ENCODE measurements at regions not wholly inside any gene's neighbourhood (a gene's known extent, or its start where the extent isn't known, plus 50 kb on each side); places are given as distances from the start of the nearest gene placed in this dataset.

DNA sequence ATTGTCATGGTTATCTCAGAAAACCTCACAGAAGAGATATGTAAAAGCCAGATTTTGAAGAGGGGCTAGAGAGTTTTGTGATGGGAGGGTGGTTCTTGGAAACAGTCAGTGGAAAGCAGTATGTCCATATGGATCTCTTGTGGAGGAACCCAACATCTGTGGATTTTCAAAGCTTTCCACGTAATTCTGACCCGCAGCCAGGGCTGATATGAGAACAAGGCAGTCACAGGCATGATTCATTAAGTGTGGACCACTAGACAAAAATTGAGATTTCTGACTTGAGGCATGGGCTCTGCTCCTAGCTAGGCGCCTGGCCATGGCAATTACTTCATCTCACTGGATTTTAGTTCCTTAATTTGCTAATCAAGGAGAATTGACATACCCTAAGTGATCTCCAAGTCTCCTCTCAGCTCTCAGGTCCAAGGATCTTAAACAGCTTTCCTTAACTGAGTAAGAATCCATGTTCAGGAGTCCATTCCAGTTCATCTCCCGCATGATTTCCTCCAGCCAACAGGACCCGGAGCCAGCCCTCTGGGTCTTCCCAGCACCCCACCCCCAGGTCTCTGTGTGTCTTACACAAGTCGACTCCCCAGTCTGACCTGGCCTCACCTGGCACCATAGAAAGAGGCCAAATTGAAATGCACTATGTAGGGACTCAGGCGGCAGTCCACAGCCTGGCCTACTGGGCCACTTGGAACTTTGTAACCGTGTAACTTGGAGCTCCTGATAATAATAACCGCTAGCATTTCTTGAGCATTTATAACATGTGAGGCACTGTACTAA, 176.3 kb upstream of the PARP11 start:
- no peak for DNase-seq (ENCODE audit: low read depth)
- H3K4me3 ChIP-seq (ENCODE audit: low read depth, low read length) = no peak overlapping the region
- TF ChIP-seq, protein P1, sequence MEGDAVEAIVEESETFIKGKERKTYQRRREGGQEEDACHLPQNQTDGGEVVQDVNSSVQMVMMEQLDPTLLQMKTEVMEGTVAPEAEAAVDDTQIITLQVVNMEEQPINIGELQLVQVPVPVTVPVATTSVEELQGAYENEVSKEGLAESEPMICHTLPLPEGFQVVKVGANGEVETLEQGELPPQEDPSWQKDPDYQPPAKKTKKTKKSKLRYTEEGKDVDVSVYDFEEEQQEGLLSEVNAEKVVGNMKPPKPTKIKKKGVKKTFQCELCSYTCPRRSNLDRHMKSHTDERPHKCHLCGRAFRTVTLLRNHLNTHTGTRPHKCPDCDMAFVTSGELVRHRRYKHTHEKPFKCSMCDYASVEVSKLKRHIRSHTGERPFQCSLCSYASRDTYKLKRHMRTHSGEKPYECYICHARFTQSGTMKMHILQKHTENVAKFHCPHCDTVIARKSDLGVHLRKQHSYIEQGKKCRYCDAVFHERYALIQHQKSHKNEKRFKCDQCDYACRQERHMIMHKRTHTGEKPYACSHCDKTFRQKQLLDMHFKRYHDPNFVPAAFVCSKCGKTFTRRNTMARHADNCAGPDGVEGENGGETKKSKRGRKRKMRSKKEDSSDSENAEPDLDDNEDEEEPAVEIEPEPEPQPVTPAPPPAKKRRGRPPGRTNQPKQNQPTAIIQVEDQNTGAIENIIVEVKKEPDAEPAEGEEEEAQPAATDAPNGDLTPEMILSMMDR (IDR thresholded peaks at IDR 0.05; ENCODE audit: insufficient read depth, low read length) = no peak

DNA sequence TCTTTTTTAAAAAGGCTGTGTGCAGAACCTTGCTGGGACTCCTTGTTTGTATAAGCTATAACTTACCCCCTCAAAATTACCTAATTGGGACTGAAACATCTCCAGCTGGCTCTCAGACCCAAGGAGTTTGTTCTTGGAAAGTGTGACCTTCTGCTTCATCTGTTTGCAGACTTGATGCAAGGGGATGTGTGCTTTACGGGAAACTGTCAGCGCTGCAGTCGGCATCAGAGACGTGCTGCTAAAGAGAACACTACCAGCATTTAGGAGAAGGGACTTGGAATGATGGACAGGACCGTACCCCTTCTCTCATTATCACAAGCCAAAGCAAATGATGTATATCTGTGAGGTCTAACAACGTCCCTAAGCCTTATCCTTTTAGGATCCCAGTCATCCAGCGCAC, 174.2 kb upstream of the PARP11 start:
- DNase-seq (ENCODE audit: low read depth) = no peak
- TF ChIP-seq, protein P1 (IDR thresholded peaks at IDR 0.05; ENCODE audit: insufficient read depth, low read length) = no peak

GRCh38 chr12:4046495-4046840, 173.3 kb upstream of the PARP11 start:
- no peak for DNase-seq (ENCODE audit: low read depth)
- TF ChIP-seq, protein P1 (IDR thresholded peaks at IDR 0.05; ENCODE audit: insufficient read depth, low read length) = no peak
- H3K4me3 ChIP-seq (ENCODE audit: low read depth, low read length) = no peak overlapping the region

More for the DNA sequence above, 174.2 kb upstream of the PARP11 start:
- H3K4me3 ChIP-seq (ENCODE audit: low read depth, low read length) = no peak overlapping the region

DNA sequence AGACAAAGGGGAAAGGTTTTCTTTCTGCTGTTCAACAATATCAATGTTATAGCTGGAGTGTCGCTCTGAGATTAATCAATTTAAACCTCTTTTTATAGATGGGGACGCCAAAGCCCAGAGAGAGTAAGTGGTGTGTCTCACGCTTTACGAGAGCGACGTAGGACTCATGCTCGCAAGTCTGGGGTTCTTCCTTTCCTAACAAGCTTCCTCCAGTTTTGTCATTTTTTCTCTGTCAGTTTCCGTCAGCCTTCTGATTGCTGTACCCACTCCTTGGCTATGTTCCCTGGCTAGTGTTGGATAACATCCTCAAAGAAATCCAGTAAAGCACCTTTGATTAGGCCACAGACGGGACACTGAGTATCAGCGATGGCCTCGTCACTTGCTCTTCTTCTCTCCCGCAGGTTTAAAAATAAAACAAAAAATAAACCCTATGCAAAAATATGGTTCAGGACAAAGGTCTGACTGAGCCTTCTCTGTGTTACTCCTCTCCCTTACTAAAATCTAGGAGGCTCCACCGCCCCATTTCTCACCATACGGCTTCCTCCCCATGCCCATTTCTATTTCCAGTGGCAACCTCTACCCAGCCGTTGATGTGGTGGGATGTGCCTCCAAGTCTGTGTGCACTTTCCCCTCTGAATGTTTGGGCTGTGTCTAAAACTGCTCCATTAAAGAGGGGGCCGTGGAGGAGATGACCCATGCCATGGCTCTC, 172.7 kb upstream of the PARP11 start:
- TF ChIP-seq, protein P1 (IDR thresholded peaks at IDR 0.05; ENCODE audit: insufficient read depth, low read length) = no peak
- no peak overlapping the region for H3K4me3 ChIP-seq (ENCODE audit: low read depth, low read length)
- no peak for DNase-seq (ENCODE audit: low read depth)

DNA sequence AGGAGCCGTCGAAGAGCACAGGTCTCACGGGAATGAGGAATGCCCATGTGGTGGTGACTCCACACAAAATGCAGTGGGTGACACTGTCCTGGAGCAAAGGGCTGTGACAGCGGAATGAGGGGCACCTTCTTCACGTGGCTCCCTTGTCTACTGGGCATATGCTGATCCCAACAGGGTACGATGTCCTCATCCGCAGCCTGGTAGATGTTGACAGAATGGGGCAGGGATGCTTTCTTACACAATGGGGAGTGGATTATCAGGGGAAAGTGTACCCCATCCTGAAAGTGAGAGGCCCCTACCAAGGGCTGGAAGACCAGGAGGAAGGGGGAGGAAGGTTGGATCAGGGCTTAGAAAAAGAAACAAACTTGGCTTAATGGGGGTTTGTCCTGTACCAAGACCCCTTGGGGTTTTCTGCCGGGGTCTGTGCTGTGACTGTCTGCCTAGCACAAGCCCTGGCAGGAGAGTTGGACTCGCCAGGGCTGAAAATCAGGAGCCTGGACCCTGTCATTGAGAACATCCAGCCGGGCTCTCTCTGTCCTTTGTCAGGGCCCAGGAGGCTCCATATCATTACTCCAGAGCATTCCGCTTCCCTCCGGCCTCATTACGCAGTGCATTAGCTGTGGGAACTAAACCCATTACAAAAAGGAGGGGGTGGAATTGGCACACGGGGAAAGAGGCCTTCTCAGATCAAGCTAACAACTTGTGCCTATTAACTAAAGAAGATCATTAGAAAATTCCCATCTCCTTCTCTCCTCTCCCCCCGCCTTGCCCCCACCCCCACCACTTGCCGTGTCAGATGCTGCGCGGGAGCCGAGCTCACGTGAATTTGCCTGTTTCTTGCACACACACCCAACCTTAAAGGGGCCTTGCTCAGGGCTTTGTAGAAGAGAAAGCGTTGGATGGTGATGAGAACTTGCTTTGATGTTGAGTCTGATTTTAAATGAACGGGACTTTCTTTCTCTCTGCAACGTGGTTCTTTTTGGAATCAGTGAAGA, 171.8 kb upstream of the PARP11 start:
- no peak overlapping the region for H3K4me3 ChIP-seq (ENCODE audit: low read depth, low read length)
- no peak for DNase-seq (ENCODE audit: low read depth)
- TF ChIP-seq, protein P1 (IDR thresholded peaks at IDR 0.05; ENCODE audit: insufficient read depth, low read length) = no peak

DNA sequence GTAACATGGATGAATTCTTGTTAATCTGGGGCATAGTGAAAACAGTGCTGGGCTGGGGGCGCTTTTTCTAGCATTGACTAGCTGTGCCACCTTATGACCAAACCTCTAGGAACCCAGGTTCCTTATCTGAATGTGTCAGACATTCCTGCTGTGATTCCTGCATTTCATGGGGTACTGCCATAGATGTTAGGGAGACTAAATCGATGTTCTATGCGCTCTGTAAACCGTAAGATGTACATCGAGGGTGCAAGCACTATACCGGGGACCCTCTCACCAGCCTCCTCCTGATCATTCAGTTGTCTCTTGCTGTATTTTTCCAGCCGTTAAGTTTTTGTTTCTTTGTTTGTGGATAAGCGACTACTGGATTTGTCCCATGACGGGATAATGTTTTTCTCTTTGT, 170.9 kb upstream of the PARP11 start:
- no peak overlapping the region for H3K4me3 ChIP-seq (ENCODE audit: low read depth, low read length)
- TF ChIP-seq, protein P1 (IDR thresholded peaks at IDR 0.05; ENCODE audit: insufficient read depth, low read length) = no peak
- no peak for DNase-seq (ENCODE audit: low read depth)

Data from fibroblast of the aortic adventitia (primary cell).